ENCODE measurements at regions not wholly inside any gene's neighbourhood (a gene's known extent, or its start where the extent isn't known, plus 50 kb on each side); places are given as distances from the start of the nearest gene placed in this dataset.

DNA sequence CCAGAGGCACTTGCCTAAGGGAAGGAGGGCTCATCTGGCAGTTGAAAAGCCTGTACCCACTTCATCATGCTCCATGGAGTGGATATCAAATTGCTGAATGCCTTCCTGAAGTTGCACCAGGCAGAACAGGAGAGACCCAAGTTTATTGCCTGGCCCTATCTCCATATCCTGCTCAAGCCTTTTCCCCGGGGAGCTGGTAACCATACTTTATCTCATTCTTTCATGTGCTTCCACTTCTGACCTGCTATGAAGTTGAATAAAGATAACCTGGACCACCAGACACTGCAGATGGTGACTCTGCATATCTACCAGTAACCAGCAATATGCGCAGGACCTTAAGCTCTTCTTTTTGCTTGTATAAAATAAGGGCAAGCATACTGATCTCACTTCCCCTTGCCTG, 1397.5 kb upstream of the CDH6 start:
- Histone ChIP-seq H4K5ac (ENCODE audit: insufficient read length, low read depth, low read length) (no peak overlapping the region), H4K8ac (ENCODE audit: extremely low read depth, insufficient read depth, low read length) (no peak overlapping the region), H3K23me2 (ENCODE audit: low read depth, low read length) (no peaks in the 10 kb centered on the region), H3K9ac (replicated peaks in 1 of 4; ENCODE audit: extremely low read depth in 1 of 4, low read depth in 3 of 4, low read length in 3 of 4) (no peak overlapping the region), H2BK12ac (ENCODE audit: low read depth, low read length) (peak overlapping the region; percentile 2; the same call in 1 of the 2 replicates), H2BK15ac (ENCODE audit: low read length) (no peak overlapping the region), H4K20me1 (replicated peaks in 1 of 2; ENCODE audit: control insufficient read depth in 1 of 2, insufficient read depth in 2 of 2, low read length in 2 of 2) (no peaks in the 10 kb centered on the region), H3K79me2 (ENCODE audit: control insufficient read depth in 1 of 2, insufficient read depth in 2 of 2, low read length in 2 of 2) (no peaks in the 10 kb centered on the region), H2BK120ac (replicated peaks; ENCODE audit: low read depth, low read length) (no peak overlapping the region), H3K9me3 (ENCODE audit: insufficient read depth in 2 of 2, low read depth in 1 of 2, low read length in 1 of 2) (no peaks in the 10 kb centered on the region), H2BK20ac (ENCODE audit: low read length) (no peak overlapping the region), H3K14ac (ENCODE audit: insufficient read length) (no peak overlapping the region), H3K4me3 (ENCODE audit: extremely low read depth in 1 of 4, insufficient read depth in 2 of 4, low read depth in 3 of 4, low read length in 4 of 4) (no peak overlapping the region), H2AFZ (ENCODE audit: low read length) (peak overlapping the region; percentile 60), H4K91ac (replicated peaks; ENCODE audit: insufficient read length, low read length) (no peak overlapping the region), H3K4me2 (ENCODE audit: insufficient read depth in 1 of 2, low read depth in 2 of 2, low read length in 2 of 2) (no peak overlapping the region), H3K18ac (ENCODE audit: extremely low read depth, low read length) (no peak overlapping the region), H3K56ac (replicated peaks; ENCODE audit: insufficient read length, low read depth, low read length) (no peak overlapping the region), H3K27me3 (replicated peaks in 1 of 4; ENCODE audit: control insufficient read depth in 3 of 4, extremely low read depth in 1 of 4, insufficient read depth in 3 of 4, low read length in 3 of 4) (no peaks in the 10 kb centered on the region), H3K4me1 (replicated peaks in 1 of 4; ENCODE audit: control insufficient read depth in 3 of 4, insufficient read depth in 4 of 4, low read length in 3 of 4) (peaks cover 0 to 4% (median 0%) of the 10 kb centered on the region in 4 experiments; a peak in 1 of 7 replicates), H3K27ac (ENCODE audit: low read depth, low read length) (no peak overlapping the region), H3K23ac (ENCODE audit: insufficient read length) (no peak overlapping the region), H3K79me1 (ENCODE audit: low read depth, low read length) (no peaks in the 10 kb centered on the region), H3K36me3 (ENCODE audit: control insufficient read depth in 2 of 4, insufficient read depth in 4 of 4, low read length in 3 of 4) (no peaks in the 10 kb centered on the region), H3K4ac (replicated peaks; ENCODE audit: insufficient read length, low read depth, low read length) (no peak overlapping the region), H2BK5ac (ENCODE audit: low read depth, low read length) (no peak overlapping the region), H2AK5ac (ENCODE audit: low read depth, low read length) (no peak overlapping the region)
- ChIA-PET CTCF (ENCODE audit: partially characterized antibody) (no interaction called here), POLR2A (ENCODE audit: partially characterized antibody) (no interaction called here)
- DNase-seq (ENCODE audit: low read depth in 1 of 2, low spot score in 2 of 2), result no peak
- WGBS, 2 experiments (ENCODE audit: extremely low coverage in 1 of 2, insufficient coverage in 1 of 2, insufficient read length in 1 of 2, insufficient replicate concordance in 2 of 2, low coverage in 1 of 2, low lambda C conversion rate in 2 of 2, missing lambda C conversion rate in 1 of 2), result 88% methylated on average over 2 of the region's 2 CpGs; no CpG with 5 or more reads in 1 of the 2 experiments
- TF ChIP-seq POU5F1 (IDR thresholded peaks at IDR 0.05; ENCODE audit: low read depth, low read length), result no peak
- no peak for TF ChIP-seq SIRT6 (IDR thresholded peaks at IDR 0.05; ENCODE audit: low read length)
- TF ChIP-seq JUND (IDR thresholded peaks at IDR 0.05; ENCODE audit: low read length), result no peak
- no peak for TF ChIP-seq HDAC6 (IDR thresholded peaks at IDR 0.05; ENCODE audit: low read depth, low read length)
- no peak for TF ChIP-seq TEAD4 (IDR thresholded peaks at IDR 0.05; ENCODE audit: low read depth, low read length)
- no peak for TF ChIP-seq SRF (IDR thresholded peaks at IDR 0.05; ENCODE audit: low read depth, low read length)
- TF ChIP-seq CHD2 (IDR thresholded peaks at IDR 0.05; ENCODE audit: low read length), result no peak
- no peak for TF ChIP-seq TAF7 (optimal IDR thresholded peaks at IDR 0.05; ENCODE audit: borderline replicate concordance, low read depth, low read length)
- no peak for TF ChIP-seq MAFK (IDR thresholded peaks at IDR 0.05; ENCODE audit: low read depth, low read length)
- TF ChIP-seq EP300 (IDR thresholded peaks at IDR 0.05; ENCODE audit: borderline replicate concordance in 1 of 2, low read depth in 2 of 2, low read length in 2 of 2), result no peak
- TF ChIP-seq RAD21 (IDR thresholded peaks at IDR 0.05 in 1 of 2, conservative IDR thresholded peaks at IDR 0.05 in 1 of 2; ENCODE audit: low read depth in 2 of 2, low read length in 2 of 2), result no peak
- no peak for TF ChIP-seq EGR1 (IDR thresholded peaks at IDR 0.05; ENCODE audit: borderline replicate concordance, low read depth, low read length)
- no peak for FAIRE-seq

Data from H1 (cell line).